Stimulated activated naive CD8-positive, alpha-beta T cell treated with anti-CD3 and anti-CD28 coated beads, Interleukin-15, Interleukin-2, amounts not matched to agents 100 ng/mL and 50 ng/mL, for 24 hours (primary cell): ENCODE measurements at regions not wholly inside any gene's neighbourhood (a gene's known extent, or its start where the extent isn't known, plus 50 kb on each side); places are given as distances from the start of the nearest gene placed in this dataset.

Experiments used
- H3K27ac Mint-ChIP-seq: one replicate; pipeline ENCODE4 v1.8.0; 2021; ENCODE audit warnings: mild to moderate bottlenecking, mixed read lengths
- H3K27me3 Mint-ChIP-seq: one replicate; pipeline ENCODE4 v1.8.0; 2021; ENCODE audit warnings: mixed read lengths
- H3K36me3 Mint-ChIP-seq: one replicate; pipeline ENCODE4 v1.8.0; 2021; ENCODE audit warnings: low read depth, mixed read lengths
- H3K4me1 Mint-ChIP-seq: one replicate; pipeline ENCODE4 v1.8.0; 2021; ENCODE audit warnings: low read depth, mixed read lengths
- H3K4me3 Mint-ChIP-seq: one replicate; pipeline ENCODE4 v1.8.0; 2021; ENCODE audit warnings: mild to moderate bottlenecking, mixed read lengths
- H3K9me3 Mint-ChIP-seq: one replicate; pipeline ENCODE4 v1.8.0; 2021; ENCODE audit warnings: mixed read lengths

DNA sequence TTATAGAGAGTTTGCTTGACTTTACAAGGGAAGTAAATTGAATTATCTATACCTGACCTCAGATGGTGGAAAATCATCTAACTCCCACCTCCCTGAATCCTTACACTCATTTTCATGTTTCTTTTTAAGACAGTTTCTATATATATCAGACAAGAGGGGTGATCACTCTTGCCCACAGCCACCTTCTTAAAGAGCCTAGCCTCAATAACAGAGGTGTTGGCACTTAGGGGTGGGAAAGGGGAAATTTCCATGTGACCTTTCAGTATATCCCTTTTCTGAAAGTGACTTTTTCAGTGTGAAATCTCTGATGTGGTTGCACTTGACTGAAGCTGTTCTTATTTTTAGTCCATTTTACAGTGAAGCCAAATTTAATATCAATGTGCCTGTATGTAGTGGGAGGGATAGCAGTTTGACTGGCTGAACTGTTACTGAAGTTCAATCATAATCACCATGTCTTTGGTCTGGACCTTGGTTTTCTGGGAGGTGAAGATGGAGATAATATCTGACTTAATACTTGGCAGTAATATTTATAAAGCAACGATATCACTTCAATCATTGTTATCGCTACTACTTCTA is 141.3 kb downstream of the MAP3K7 start:
- Mint-ChIP-seq H3K4me3 (peak overlapping the region; percentile 39), H3K9me3 (no peaks in the 10 kb centered on the region), H3K27ac (peak overlapping the region; percentile 98), H3K4me1 (peaks cover 49% of the 10 kb centered on the region), H3K27me3 (no peaks in the 10 kb centered on the region), H3K36me3 (no peaks in the 10 kb centered on the region)

DNA sequence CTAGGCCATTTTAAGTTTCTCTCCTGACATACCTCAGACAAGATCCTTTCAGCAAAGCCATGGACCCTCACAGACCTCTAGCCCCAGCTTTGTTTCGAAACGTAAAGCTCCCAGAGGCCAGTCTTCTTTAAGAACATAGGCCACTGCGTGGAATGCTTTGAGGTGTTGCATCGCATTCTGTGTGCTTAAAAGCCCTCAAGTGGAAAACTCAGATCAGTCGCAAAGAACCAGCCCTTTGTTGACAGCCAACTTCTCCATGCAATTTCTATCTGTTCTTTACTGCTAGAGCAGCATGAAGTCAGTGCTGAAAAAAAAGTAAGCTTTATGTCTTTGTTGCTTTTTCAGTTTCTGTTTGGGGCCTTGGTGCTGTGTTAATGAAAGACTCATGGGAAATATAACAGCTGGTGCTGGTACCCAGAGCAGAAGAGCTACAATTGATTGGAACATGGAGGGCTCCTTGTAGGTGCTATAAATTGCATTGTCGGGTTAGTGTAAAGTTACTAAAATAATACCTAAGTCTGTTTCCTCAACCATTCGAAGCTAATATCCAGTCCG is 142.6 kb downstream of the MAP3K7 start:
- H3K4me3 Mint-ChIP-seq: peak overlapping the region; percentile 10
- no peaks in the 10 kb centered on the region for H3K9me3 Mint-ChIP-seq
- H3K27ac Mint-ChIP-seq: peak overlapping the region; percentile 98
- no peaks in the 10 kb centered on the region for H3K27me3 Mint-ChIP-seq
- no peaks in the 10 kb centered on the region for H3K36me3 Mint-ChIP-seq
- H3K4me1 Mint-ChIP-seq: peaks cover 54% of the 10 kb centered on the region

DNA sequence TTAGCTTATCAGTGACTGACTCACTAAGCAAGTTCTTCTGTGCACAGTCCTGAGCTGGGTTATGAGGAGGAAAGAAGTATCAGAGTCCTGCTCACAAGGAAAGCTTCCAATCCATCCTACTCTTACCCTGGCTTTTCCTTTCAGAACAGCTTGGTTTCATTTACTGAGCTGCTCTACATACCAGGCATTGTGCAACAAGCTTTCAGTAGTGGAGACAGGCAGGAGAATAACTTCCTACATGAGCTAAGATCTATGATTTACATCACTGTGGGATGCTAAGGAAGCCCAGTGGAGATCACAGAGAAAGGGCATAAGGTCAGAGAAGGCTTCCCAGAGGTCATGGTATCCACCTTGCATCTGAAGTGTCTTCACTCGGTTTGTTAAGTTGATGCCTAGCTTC is 144.5 kb downstream of the MAP3K7 start:
- no peaks in the 10 kb centered on the region for H3K27me3 Mint-ChIP-seq
- peaks cover 51% of the 10 kb centered on the region for H3K4me1 Mint-ChIP-seq
- no peaks in the 10 kb centered on the region for H3K9me3 Mint-ChIP-seq
- no peak overlapping the region for H3K4me3 Mint-ChIP-seq
- H3K36me3 Mint-ChIP-seq: no peaks in the 10 kb centered on the region
- no peak overlapping the region for H3K27ac Mint-ChIP-seq

DNA sequence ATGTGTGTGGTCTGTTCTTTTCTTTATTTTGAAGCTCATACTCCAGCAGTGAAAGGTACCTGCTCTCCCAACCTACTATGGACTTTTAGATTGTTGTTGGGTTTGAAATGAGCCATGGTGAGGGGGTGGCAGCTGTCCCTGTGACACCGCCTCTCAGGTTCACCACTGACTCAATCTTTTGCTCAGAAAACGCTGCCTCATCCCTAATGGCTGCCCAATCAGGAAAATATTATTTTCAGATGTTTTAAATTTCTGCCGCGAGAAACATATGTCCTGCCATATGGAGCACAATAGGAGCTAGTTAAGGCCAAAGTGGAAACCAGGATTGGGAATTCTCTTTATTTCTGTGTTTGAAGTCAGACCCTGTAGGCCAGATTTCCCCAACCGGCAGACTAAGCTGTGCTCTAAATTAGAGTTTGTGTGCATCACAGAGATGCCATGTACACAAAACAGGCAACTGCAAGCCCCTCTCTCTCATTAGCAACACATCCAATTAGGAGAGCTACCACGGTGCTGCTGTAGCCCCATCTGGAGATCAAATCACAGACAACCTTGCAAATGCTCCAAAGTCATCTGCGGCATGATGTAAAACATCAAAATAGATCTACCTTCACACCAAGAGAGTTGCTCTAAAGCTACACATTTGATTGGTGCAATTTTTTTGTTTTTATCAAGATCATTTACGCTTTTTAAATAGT is 144.1 kb upstream of the BACH2 start:
- Mint-ChIP-seq H3K4me1 (peaks cover 40% of the 10 kb centered on the region), H3K36me3 (no peaks in the 10 kb centered on the region), H3K4me3 (no peak overlapping the region), H3K9me3 (no peaks in the 10 kb centered on the region), H3K27me3 (no peaks in the 10 kb centered on the region), H3K27ac (no peak overlapping the region)

DNA sequence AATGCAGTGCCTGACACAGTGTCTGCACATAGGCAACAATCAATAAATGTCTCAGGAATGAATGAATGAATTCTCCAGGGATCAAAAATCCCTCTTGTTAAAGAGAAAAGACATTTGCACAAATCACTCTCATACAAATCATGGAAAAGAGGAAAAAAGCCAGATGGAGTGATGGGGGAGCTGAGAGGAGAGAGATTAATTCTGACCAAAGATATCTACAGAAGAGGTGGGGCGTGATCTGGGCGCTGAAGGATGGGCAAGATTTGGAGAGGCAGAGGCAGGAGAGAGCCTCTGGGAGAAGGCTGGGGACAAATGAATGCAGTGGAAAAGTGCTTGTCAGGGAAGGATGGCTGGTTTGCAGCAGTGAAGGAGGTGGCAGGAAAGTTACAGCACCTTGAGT is 142.9 kb upstream of the BACH2 start:
- H3K4me3 Mint-ChIP-seq: no peak overlapping the region
- H3K9me3 Mint-ChIP-seq: no peaks in the 10 kb centered on the region
- no peaks in the 10 kb centered on the region for H3K36me3 Mint-ChIP-seq
- no peaks in the 10 kb centered on the region for H3K27me3 Mint-ChIP-seq
- peak overlapping the region; percentile 3 for H3K27ac Mint-ChIP-seq
- peaks cover 32% of the 10 kb centered on the region for H3K4me1 Mint-ChIP-seq

DNA sequence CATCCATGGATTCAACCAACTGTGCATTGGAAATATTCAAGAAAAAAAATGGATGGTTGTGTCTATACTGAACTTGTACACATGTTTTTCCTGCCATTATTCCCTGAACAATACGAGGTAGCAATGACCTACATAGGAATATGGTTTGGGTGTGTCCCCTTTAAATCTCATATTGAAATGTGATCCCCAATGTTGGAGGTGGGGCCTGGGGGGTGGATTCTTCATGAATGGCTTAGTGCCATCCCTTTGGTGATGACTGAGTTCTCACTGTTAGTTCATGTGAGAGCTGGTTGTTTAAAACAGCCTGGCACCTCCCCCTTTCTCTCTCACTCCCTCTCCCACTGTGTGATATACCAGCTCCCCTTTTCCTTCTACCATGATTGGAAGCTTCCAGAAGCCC is 139.8 kb upstream of the BACH2 start:
- Mint-ChIP-seq H3K27ac (peak overlapping the region; percentile 37), H3K9me3 (peaks cover 22% of the 10 kb centered on the region), H3K27me3 (no peaks in the 10 kb centered on the region), H3K4me1 (peaks cover 23% of the 10 kb centered on the region), H3K36me3 (no peaks in the 10 kb centered on the region), H3K4me3 (no peak overlapping the region)

DNA sequence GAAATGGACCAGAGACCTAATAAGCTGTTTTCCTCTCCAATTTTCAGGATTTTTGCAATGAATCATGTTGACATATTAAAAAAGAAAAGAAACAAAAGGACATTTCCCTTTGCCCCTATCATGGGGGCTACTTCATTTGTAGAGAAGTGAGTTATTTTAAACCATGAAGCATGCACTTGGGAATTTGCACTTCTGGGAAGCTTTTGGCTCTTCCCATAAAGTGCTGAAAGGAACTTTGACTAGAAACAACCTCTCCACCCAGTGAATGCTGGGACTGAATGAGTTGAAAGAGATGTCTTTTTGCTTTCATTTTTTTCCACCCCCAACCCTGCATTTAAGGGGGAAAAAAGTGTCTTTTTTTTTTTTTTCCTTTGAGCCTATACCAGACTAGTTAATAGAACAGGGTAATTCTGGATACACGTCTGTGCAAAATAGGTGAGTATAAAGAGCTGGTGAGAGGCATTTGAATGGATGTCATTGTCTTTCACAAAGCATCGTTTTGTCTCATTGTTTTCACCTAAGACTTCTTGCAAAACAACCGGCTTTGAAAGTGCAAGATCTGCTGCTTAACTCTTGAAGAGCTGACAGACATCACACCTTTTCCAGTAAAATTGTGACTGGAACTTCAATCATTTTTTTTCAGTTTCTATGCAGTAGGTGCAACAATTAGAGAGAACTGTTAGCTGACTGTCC is 138.7 kb upstream of the BACH2 start:
- Mint-ChIP-seq H3K9me3 (peaks cover 29% of the 10 kb centered on the region), H3K27ac (no peak overlapping the region), H3K36me3 (peaks cover 2% of the 10 kb centered on the region), H3K27me3 (no peaks in the 10 kb centered on the region), H3K4me1 (peaks cover 16% of the 10 kb centered on the region), H3K4me3 (no peak overlapping the region)

DNA sequence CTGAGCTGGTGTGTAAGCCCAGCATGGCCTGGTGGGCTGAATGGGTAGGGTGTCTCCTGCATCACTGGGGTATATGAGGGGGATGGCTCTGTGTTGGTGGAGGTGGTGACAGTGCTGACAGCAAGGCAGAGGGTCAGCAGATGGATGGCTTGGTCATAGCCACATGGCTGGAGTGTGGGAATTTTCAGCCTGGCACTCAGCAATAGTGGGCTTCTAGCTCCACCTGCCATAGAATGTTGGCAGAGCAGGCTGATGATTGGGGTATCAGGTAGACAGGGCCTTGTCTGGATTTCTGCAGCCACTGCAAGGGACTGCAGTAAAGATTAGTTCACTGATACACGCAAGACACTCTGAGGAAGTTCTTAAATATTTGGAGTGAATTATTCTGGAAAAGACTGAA is 137.5 kb upstream of the BACH2 start:
- Mint-ChIP-seq H3K36me3 (peaks cover 11% of the 10 kb centered on the region), H3K9me3 (peaks cover 37% of the 10 kb centered on the region), H3K27ac (no peak overlapping the region), H3K4me1 (peaks cover 14% of the 10 kb centered on the region), H3K4me3 (no peak overlapping the region), H3K27me3 (no peaks in the 10 kb centered on the region)

DNA sequence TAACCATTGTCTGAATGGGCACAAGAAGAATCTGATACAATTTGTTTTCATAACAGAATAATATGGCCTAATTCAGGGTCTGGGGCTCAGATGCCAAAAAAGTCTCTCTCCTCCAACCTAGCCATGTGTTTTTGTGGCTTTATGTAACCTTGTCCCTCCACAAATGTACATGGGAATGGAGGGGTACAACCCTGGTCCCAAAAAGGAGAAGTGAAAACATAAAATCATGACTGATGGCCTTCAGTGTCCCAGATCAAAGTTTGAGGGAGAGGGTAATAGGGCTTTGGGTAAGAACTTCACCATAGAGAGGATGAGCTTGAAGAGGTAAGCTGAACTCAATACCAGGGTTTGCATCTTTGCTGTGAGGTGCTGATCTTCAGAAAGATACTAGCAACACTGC is 136.3 kb upstream of the BACH2 start:
- Mint-ChIP-seq H3K4me3 (no peak overlapping the region), H3K36me3 (peaks cover 11% of the 10 kb centered on the region), H3K27me3 (no peaks in the 10 kb centered on the region), H3K9me3 (peaks cover 46% of the 10 kb centered on the region), H3K4me1 (peaks cover 14% of the 10 kb centered on the region), H3K27ac (no peak overlapping the region)

DNA sequence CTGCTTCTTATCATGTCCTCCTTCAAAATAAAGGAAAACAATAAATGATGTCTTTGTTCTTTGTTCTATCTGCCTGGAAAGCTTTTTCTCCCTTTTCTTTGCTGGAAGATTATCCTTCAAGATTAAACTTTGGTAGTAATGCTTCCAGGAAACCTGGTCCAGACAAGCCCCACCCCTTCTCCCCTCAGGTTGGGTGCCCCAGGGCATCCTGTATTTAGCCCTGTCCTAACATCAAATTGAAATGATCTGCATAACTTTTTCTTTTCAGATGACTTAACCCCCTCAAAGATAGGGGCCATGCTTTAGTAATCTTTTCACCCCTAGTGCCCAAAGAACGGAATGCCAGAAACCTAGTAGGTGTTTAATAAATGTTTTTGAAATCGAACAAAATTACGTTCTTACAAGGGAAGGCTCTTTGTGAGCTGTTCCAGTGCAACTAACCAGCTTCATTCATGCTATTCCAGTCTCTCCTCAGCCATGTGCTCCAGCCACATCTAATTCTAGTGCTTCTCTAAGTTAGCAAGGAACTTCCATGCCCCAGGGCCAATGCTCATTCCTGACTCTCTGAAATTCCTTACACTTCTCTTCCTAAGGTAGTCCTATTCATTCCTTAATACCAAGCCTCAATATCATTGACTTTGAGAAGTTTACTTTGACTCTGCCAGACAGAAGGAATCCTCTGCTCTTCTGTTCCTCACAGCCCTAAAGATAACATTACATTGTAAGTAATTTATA is 135.6 kb upstream of the BACH2 start:
- Mint-ChIP-seq H3K4me3 (no peak overlapping the region), H3K36me3 (peaks cover 11% of the 10 kb centered on the region), H3K9me3 (peaks cover 46% of the 10 kb centered on the region), H3K27me3 (no peaks in the 10 kb centered on the region), H3K27ac (peak overlapping the region; percentile 19), H3K4me1 (peaks cover 14% of the 10 kb centered on the region)

DNA sequence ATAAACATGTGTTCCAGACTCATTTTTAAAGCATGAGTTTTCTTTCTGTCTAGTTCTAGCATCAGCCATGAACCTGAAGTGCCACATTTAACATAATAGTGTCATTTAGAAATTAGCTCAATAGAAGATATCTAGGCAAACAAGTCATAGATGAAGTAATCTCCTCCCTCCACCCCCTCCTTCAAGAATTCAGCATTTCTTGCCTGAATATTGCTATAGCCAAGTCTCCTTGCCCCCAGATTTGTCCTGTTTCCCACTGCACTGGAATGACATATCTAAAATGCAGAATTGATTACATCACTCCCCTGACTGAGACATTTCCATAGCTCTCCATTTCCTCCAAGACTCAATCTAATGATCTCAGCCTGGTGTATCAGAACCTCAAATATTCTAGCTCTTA is 134.9 kb upstream of the BACH2 start:
- no peak overlapping the region for H3K27ac Mint-ChIP-seq
- peaks cover 14% of the 10 kb centered on the region for H3K4me1 Mint-ChIP-seq
- H3K27me3 Mint-ChIP-seq: no peaks in the 10 kb centered on the region
- H3K4me3 Mint-ChIP-seq: no peak overlapping the region
- H3K9me3 Mint-ChIP-seq: peaks cover 46% of the 10 kb centered on the region
- peaks cover 11% of the 10 kb centered on the region for H3K36me3 Mint-ChIP-seq

DNA sequence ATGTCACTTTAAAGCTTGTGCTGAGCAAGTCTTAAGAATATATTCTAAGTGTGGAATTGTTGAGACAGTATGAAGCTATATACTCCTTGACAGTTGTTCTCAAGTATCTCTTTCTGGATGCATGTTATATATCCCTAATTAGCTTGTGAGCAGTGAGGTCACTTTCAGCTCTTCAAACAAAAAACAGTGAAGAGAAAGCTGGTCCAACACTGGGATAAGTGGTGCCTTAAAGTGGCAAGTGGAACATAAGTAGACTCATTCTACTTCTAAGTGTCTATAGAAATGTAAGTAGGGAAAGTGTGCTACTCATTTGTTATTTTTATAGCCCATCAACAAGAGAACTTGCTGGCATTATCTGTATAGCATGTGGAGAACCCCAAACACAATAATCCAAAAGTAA is 133.1 kb upstream of the BACH2 start:
- Mint-ChIP-seq H3K4me3 (no peak overlapping the region), H3K36me3 (peaks cover 11% of the 10 kb centered on the region), H3K27me3 (no peaks in the 10 kb centered on the region), H3K27ac (no peak overlapping the region), H3K9me3 (peaks cover 46% of the 10 kb centered on the region), H3K4me1 (peaks cover 26% of the 10 kb centered on the region)

DNA sequence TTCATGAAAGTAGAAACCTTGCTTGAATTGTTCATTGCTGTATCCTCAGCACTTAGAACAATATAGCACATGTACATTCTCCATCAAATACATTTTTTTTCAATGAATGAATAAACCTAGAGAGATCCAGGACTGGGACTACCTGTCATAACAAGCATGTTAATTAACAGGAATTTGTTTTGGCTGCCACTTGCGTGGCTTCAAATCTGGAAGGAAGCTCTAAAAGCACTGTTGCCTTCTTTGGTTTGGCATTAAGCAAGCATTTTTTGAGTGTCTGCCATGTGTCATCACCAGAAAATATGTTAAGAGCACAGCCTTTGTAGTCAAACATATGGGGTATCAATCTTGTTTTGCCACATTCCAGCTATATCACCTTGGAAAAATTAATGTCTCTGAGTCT is 131.9 kb upstream of the BACH2 start:
- H3K4me3 Mint-ChIP-seq: no peak overlapping the region
- H3K36me3 Mint-ChIP-seq: peaks cover 11% of the 10 kb centered on the region
- no peak overlapping the region for H3K27ac Mint-ChIP-seq
- H3K9me3 Mint-ChIP-seq: peaks cover 40% of the 10 kb centered on the region
- H3K27me3 Mint-ChIP-seq: no peaks in the 10 kb centered on the region
- H3K4me1 Mint-ChIP-seq: peaks cover 37% of the 10 kb centered on the region

DNA sequence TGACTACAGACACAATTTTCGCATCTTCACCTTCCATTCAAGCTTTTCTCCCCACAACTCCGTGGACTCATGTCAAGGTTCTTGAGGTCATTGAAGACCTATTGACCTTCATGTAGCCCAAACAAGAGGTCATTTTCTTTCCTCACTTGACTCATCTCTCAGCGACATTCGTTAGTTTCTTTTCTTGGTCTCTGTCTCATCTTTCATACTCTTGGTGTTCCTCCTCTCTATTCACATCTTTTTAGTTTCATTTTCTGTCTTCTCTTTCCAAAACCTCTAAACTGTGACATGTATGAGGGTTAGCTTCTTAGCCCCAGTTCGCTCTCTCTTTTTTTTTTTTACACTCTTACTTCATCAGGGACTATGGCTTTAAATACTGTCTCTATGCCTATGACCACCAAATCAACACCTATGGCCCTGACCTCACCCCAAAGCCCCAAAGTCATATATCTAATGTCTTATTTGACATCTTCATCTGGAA is 128.6 kb upstream of the BACH2 start:
- Mint-ChIP-seq H3K27ac (peak overlapping the region; percentile 95), H3K27me3 (no peaks in the 10 kb centered on the region), H3K36me3 (peaks cover 8% of the 10 kb centered on the region), H3K4me3 (peak overlapping the region; percentile 68), H3K9me3 (peaks cover 15% of the 10 kb centered on the region), H3K4me1 (peaks cover 30% of the 10 kb centered on the region)

DNA sequence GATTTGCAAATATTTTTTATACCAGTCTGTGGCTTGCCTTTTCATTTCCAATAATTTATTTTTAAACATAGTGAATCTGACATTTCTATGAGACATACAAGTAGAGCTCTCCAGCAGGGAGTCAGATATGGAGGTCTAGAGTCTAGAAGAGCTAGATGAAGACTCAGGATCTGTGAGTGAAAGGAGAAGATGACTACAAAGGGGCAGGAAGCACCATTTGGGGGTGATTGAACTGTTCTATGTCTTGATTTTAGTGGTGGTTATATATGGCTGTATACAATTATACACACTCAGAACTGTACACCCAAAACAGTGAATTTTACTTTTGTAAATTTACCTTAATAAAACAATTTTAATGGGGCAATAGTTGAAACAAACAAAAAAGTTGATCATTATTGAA is 127.9 kb upstream of the BACH2 start:
- H3K27me3 Mint-ChIP-seq: no peaks in the 10 kb centered on the region
- peak overlapping the region; percentile 14 for H3K4me3 Mint-ChIP-seq
- H3K9me3 Mint-ChIP-seq: peaks cover 14% of the 10 kb centered on the region
- H3K4me1 Mint-ChIP-seq: peaks cover 30% of the 10 kb centered on the region
- H3K27ac Mint-ChIP-seq: peak overlapping the region; percentile 95
- peaks cover 6% of the 10 kb centered on the region for H3K36me3 Mint-ChIP-seq
